HCT116 (cell line): ENCODE measurements at regions not wholly inside any gene's neighbourhood (a gene's known extent, or its start where the extent isn't known, plus 50 kb on each side); places are given as distances from the start of the nearest gene placed in this dataset.

Experiments used
- ATAC-seq: fragments of 200-7000 bp; cut with Tn5 transposase; 2 replicates; pipeline ENCODE4 v1.9.1; 2020; ENCODE audit warnings: mild to moderate bottlenecking, moderate library complexity
- BruUV-seq: library from RNA; stranded (reverse); fragments of 400-500 nt; replicated peaks from 2 replicates; lab custom pipeline; 2021; lab: Mats Ljungman, UMichigan
- CTCF ChIA-PET: fragments of 300-600 bp; sonication (Branson Sonifier 250); formaldehyde crosslinking; loops from one replicate; lab custom pipeline; 2021; ENCODE audit warnings: antibody characterized with exemption; lab: Charles Lee
- POLR2A ChIA-PET: fragments of 300-600, 350-600 bp; sonication (Branson Sonifier 250); formaldehyde crosslinking; loops from one replicate; lab custom pipeline; 2021; ENCODE audit warnings: antibody characterized with exemption; lab: Charles Lee
- RAD21 ChIA-PET, 2 experiments: fragments of 300-600 bp; sonication (Branson Sonifier 250); formaldehyde crosslinking; loops; one replicate each; lab custom pipeline; 2023; ENCODE audit warnings: low total read pairs in 2 of 2; ENCODE audit not compliant: uncharacterized antibody in 2 of 2, unreplicated experiment in 2 of 2, low non-redundant PET in 1 of 2; lab: Charles Lee
- DNase-seq: peaks from one replicate; pipeline ENCODE4 v3.0.0-alpha.2; 2010; ENCODE audit warnings: low read depth, low spot score
- H2AFZ ChIP-seq: fragments of 200-600 bp; shearing (Covaris generic), sonication (generic); 2 replicates; pipeline ENCODE4 v1.6.1; 2017; ENCODE audit warnings: low read depth, mixed run types, mixed read lengths, antibody characterized with exemption, low read length; ENCODE audit not compliant: poor library complexity, severe bottlenecking
- H3K27ac ChIP-seq: 2 replicates; pipeline ENCODE4 v1.5.1; 2012; ENCODE audit warnings: low read depth, low read length
- H3K27me3 ChIP-seq: fragments of 200-600 bp; sonication (generic); 2 replicates; pipeline ENCODE4 v1.6.1; 2016; ENCODE audit warnings: mixed run types, low read length, mixed read lengths; ENCODE audit not compliant: insufficient read depth
- H3K36me3 ChIP-seq, 2 experiments: fragments of 200-500 bp in 1 of 2; fragments of 200-600 bp in 1 of 2; sonication (Bioruptor generic) in 1 of 2; sonication (generic) in 1 of 2; 2 replicates each; pipeline versions ENCODE4 v1.5.1 to v1.6.1; 2014 to 2016; ENCODE audit warnings: low read length in 2 of 2, inconsistent platforms in 1 of 2, mixed read lengths in 1 of 2, mixed run types in 1 of 2; ENCODE audit not compliant: insufficient read depth in 2 of 2, control insufficient read depth in 1 of 2
- H3K4me1 ChIP-seq, 2 experiments: fragments of 200-600 bp in 1 of 2; sonication (generic) in 1 of 2; 2 replicates each; pipeline versions ENCODE4 v1.5.1 to v1.6.1; 2012 to 2017; ENCODE audit warnings: low read length in 2 of 2, inconsistent platforms in 1 of 2, mild to moderate bottlenecking in 1 of 2, mixed read lengths in 1 of 2, mixed run types in 1 of 2, moderate library complexity in 1 of 2; ENCODE audit not compliant: insufficient read depth in 2 of 2, control insufficient read depth in 1 of 2
- H3K4me2 ChIP-seq: fragments of 200-600 bp; sonication (generic); 2 replicates; pipeline ENCODE4 v1.6.1; 2017; ENCODE audit warnings: mixed run types, low read length, mixed read lengths
- H3K4me3 ChIP-seq, 2 experiments: fragments of 200-600 bp in 1 of 2; sonication (generic) in 1 of 2; replicated peaks in 1 of 2; 2 replicates each; pipeline ENCODE4 v1.5.1; 2011 to 2016; ENCODE audit warnings: low read length in 2 of 2, control low read depth in 1 of 2, low read depth in 1 of 2, mild to moderate bottlenecking in 1 of 2, mixed read lengths in 1 of 2, mixed run types in 1 of 2
- H3K79me2 ChIP-seq: fragments of 200-600 bp; sonication (generic); 2 replicates; pipeline ENCODE4 v1.6.1; 2017; ENCODE audit warnings: mild to moderate bottlenecking, mixed run types, low read length, moderate library complexity, mixed read lengths; ENCODE audit not compliant: insufficient read depth
- H3K9ac ChIP-seq: fragments of 200-600 bp; sonication (generic); 2 replicates; pipeline ENCODE4 v1.6.1; 2016; ENCODE audit warnings: low read length, mixed read lengths
- H3K9me2 ChIP-seq: fragments of 200-600 bp; sonication (generic), shearing (Covaris generic); 2 replicates; pipeline ENCODE4 v1.6.1; 2017; ENCODE audit warnings: mixed run types, mild to moderate bottlenecking, moderate library complexity; ENCODE audit not compliant: insufficient read depth
- H3K9me3 ChIP-seq, 2 experiments: fragments of 200-500 bp in 1 of 2; fragments of 200-600 bp in 1 of 2; sonication (Bioruptor generic) in 1 of 2; sonication (generic) in 1 of 2; 2 replicates each; pipeline ENCODE4 v1.6.1; 2014 to 2017; ENCODE audit warnings: low read length in 2 of 2, mixed read lengths in 2 of 2, inconsistent platforms in 1 of 2, low read depth in 1 of 2, mild to moderate bottlenecking in 1 of 2, mixed run types in 1 of 2, moderate library complexity in 1 of 2; ENCODE audit not compliant: control insufficient read depth in 1 of 2, insufficient read depth in 1 of 2
- H4K20me1 ChIP-seq: fragments of 200-600 bp; sonication (generic), shearing (Covaris generic); 2 replicates; pipeline ENCODE4 v1.6.1; 2017; ENCODE audit warnings: mixed run types, mild to moderate bottlenecking, moderate library complexity; ENCODE audit not compliant: insufficient read depth
- CBX3 ChIP-seq: IDR thresholded peaks from 2 replicates; pipeline ENCODE4 v1.6.1; 2012; ENCODE audit warnings: low read depth
- CEBPB ChIP-seq: IDR thresholded peaks from 2 replicates; pipeline ENCODE4 v1.6.1; 2012; ENCODE audit warnings: low read depth
- EGR1 ChIP-seq: IDR thresholded peaks from 2 replicates; pipeline ENCODE4 v1.6.1; 2012; ENCODE audit warnings: low read depth
- ELF1 ChIP-seq: IDR thresholded peaks from 2 replicates; pipeline ENCODE4 v1.6.1; 2012; ENCODE audit warnings: low read depth, borderline replicate concordance
- EZH2phosphoT487 ChIP-seq: fragments of 200-600 bp; IDR thresholded peaks from 2 replicates; pipeline ENCODE4 v1.6.1; 2018; ENCODE audit warnings: antibody characterized with exemption, borderline replicate concordance
- FOSL1 ChIP-seq: IDR thresholded peaks from 2 replicates; pipeline ENCODE4 v1.6.1; 2012; ENCODE audit warnings: low read depth
- JUND ChIP-seq: IDR thresholded peaks from 2 replicates; pipeline ENCODE4 v1.6.1; 2012
- POLR2A ChIP-seq: IDR thresholded peaks from 2 replicates; pipeline ENCODE4 v1.7.0; 2011; ENCODE audit warnings: borderline replicate concordance; ENCODE audit not compliant: insufficient read depth, insufficient read length; ENCODE audit errors: extremely low read depth
- POLR2AphosphoS5 ChIP-seq: IDR thresholded peaks from 2 replicates; pipeline ENCODE4 v1.6.1; 2011; ENCODE audit warnings: mild to moderate bottlenecking, low read depth, low read length, moderate library complexity
- RAD21 ChIP-seq: IDR thresholded peaks from 2 replicates; pipeline ENCODE4 v1.6.1; 2012; ENCODE audit warnings: low read depth, mild to moderate bottlenecking
- SIN3A ChIP-seq: IDR thresholded peaks from 2 replicates; pipeline ENCODE4 v1.6.1; 2012; ENCODE audit warnings: low read depth
- SP1 ChIP-seq: IDR thresholded peaks from 2 replicates; pipeline ENCODE4 v1.6.1; 2012; ENCODE audit warnings: low read depth
- SRF ChIP-seq: IDR thresholded peaks from 2 replicates; pipeline ENCODE4 v1.6.1; 2012; ENCODE audit warnings: low read depth
- TCF7L2 ChIP-seq: IDR thresholded peaks from 2 replicates; pipeline ENCODE4 v1.7.0; 2011; ENCODE audit warnings: borderline replicate concordance, inconsistent platforms; ENCODE audit not compliant: insufficient read depth, insufficient read length; ENCODE audit errors: extremely low read depth
- YY1 ChIP-seq: IDR thresholded peaks from 2 replicates; pipeline ENCODE4 v1.6.1; 2011; ENCODE audit warnings: low read length, low read depth, moderate library complexity, mild to moderate bottlenecking; ENCODE audit not compliant: insufficient replicate concordance; ENCODE audit errors: extremely low read depth
- ZFX ChIP-seq: fragments of 450-650 bp; IDR thresholded peaks from 2 replicates; pipeline ENCODE4 v1.6.1; 2017
- ZNF274 ChIP-seq: fragments of 200-500 bp; sonication (Bioruptor generic); IDR thresholded peaks from 2 replicates; pipeline ENCODE4 v1.6.1; 2014; ENCODE audit warnings: mild to moderate bottlenecking, low read depth, low read length, inconsistent platforms
- intact Hi-C: fragments of 100-400 bp; cut with micrococcal nuclease; formaldehyde crosslinking; loops from 2 replicates; pipeline ENCODE4 v1.10.0; 2022
- TF ChIP-seq, protein P1 (sequence below): IDR thresholded peaks from 2 replicates; pipeline ENCODE4 v1.6.1; 2012; ENCODE audit warnings: low read depth
- TF ChIP-seq, protein P2 (sequence below): IDR thresholded peaks from 2 replicates; pipeline ENCODE4 v1.6.1; 2012
- TF ChIP-seq, protein P3 (sequence below): IDR thresholded peaks from 2 replicates; pipeline ENCODE4 v1.6.1; 2012

DNA sequence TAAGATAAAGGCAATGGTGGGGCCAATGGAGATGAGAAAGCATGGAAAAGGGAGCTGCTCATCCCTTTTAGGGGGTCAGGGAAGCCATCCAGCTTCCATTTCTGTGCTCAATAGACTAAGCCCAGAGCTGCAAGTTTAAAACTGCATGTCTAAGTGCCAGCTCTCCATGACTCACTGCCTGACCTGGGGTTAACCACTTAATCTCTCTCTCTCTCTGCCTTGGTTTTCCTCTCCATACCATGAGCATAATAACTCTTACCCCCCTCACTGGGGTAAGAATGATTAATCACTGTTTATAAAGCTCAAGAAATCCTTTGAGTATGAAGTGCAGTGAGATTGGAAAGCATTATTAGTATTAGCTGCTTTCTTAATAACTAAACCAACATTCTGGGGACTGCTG, 1382.4 kb upstream of the WWC1 start:
- no peak for ATAC-seq
- no peak overlapping the region for H3K4me2 ChIP-seq
- RAD21 ChIA-PET = no interaction called here

More for the DNA sequence above, 1382.4 kb upstream of the WWC1 start:
- DNase-seq = no peak
- H3K4me3 ChIP-seq = no peak overlapping the region
- CTCF ChIA-PET = no interaction called here
- no peaks in the 10 kb centered on the region for H3K27me3 ChIP-seq
- TF ChIP-seq ZFX = no peak
- no peak for TF ChIP-seq SRF
- TF ChIP-seq, protein P1, sequence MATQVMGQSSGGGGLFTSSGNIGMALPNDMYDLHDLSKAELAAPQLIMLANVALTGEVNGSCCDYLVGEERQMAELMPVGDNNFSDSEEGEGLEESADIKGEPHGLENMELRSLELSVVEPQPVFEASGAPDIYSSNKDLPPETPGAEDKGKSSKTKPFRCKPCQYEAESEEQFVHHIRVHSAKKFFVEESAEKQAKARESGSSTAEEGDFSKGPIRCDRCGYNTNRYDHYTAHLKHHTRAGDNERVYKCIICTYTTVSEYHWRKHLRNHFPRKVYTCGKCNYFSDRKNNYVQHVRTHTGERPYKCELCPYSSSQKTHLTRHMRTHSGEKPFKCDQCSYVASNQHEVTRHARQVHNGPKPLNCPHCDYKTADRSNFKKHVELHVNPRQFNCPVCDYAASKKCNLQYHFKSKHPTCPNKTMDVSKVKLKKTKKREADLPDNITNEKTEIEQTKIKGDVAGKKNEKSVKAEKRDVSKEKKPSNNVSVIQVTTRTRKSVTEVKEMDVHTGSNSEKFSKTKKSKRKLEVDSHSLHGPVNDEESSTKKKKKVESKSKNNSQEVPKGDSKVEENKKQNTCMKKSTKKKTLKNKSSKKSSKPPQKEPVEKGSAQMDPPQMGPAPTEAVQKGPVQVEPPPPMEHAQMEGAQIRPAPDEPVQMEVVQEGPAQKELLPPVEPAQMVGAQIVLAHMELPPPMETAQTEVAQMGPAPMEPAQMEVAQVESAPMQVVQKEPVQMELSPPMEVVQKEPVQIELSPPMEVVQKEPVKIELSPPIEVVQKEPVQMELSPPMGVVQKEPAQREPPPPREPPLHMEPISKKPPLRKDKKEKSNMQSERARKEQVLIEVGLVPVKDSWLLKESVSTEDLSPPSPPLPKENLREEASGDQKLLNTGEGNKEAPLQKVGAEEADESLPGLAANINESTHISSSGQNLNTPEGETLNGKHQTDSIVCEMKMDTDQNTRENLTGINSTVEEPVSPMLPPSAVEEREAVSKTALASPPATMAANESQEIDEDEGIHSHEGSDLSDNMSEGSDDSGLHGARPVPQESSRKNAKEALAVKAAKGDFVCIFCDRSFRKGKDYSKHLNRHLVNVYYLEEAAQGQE = no peak
- TF ChIP-seq EGR1 = no peak
- TF ChIP-seq ELF1 = no peak
- no peak for TF ChIP-seq SP1
- no peak for TF ChIP-seq CBX3
- no peak for TF ChIP-seq POLR2A
- TF ChIP-seq FOSL1 = no peak
- TF ChIP-seq SIN3A = no peak
- TF ChIP-seq, protein P2, sequence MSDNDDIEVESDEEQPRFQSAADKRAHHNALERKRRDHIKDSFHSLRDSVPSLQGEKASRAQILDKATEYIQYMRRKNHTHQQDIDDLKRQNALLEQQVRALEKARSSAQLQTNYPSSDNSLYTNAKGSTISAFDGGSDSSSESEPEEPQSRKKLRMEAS = no peak
- no peak for TF ChIP-seq TCF7L2
- TF ChIP-seq, protein P3, sequence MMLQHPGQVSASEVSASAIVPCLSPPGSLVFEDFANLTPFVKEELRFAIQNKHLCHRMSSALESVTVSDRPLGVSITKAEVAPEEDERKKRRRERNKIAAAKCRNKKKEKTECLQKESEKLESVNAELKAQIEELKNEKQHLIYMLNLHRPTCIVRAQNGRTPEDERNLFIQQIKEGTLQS = no peak
- TF ChIP-seq ZNF274 = no peak
- TF ChIP-seq YY1 = no peak
- no peak for TF ChIP-seq CEBPB
- no peak for TF ChIP-seq POLR2AphosphoS5
- no peak for TF ChIP-seq RAD21
- no peak for TF ChIP-seq EZH2phosphoT487
- TF ChIP-seq JUND = no peak
- TF ChIP-seq, all 23 proteins: peak for 0
- peaks cover 3 to 23% of the 10 kb centered on the region in 2 experiments; a peak in 2 of 4 replicates for H3K9me3 ChIP-seq
- H2AFZ ChIP-seq = no peak overlapping the region
- no peak overlapping the region for H3K27ac ChIP-seq
- H3K9ac ChIP-seq = no peak overlapping the region
- H3K36me3 ChIP-seq = no peaks in the 10 kb centered on the region
- POLR2A ChIA-PET = no interaction called here
- no peaks in the 10 kb centered on the region for H4K20me1 ChIP-seq
- H3K9me2 ChIP-seq = no peaks in the 10 kb centered on the region
- BruUV-seq = no TSS peak
- H3K4me1 ChIP-seq = no peaks in the 10 kb centered on the region
- H3K79me2 ChIP-seq = no peaks in the 10 kb centered on the region
- intact Hi-C loops = no loop called here
